Activated CD4-positive, alpha-beta T cell treated with anti-CD3 and anti-CD28 coated beads, Interleukin-2, amount 10 ng/mL, durations not matched to agents 7 days and 5 days (primary cell): ENCODE measurements at regions not wholly inside any gene's neighbourhood (a gene's known extent, or its start where the extent isn't known, plus 50 kb on each side); places are given as distances from the start of the nearest gene placed in this dataset.

ENCODE experiments used
- CTCF ChIA-PET: fragments of 350-600 bp; sonication (Branson Sonifier 250); formaldehyde crosslinking; loops from one replicate; lab custom pipeline; 2021; ENCODE audit warnings: antibody characterized with exemption; lab: Charles Lee
- POLR2A ChIA-PET: fragments of 350-600 bp; sonication (Branson Sonifier 250); formaldehyde crosslinking; loops from one replicate; lab custom pipeline; 2021; ENCODE audit warnings: antibody characterized with exemption; lab: Charles Lee
- DNase-seq: peaks from one replicate; pipeline ENCODE4 v3.0.0-alpha.2; 2020
- H3K27ac Mint-ChIP-seq: one replicate; pipeline ENCODE4 v1.8.0; 2021; ENCODE audit warnings: mild to moderate bottlenecking, moderate library complexity, mixed read lengths
- H3K27me3 Mint-ChIP-seq: one replicate; pipeline ENCODE4 v1.8.0; 2021; ENCODE audit warnings: mixed read lengths
- H3K36me3 Mint-ChIP-seq: one replicate; pipeline ENCODE4 v1.8.0; 2021; ENCODE audit warnings: low read depth, mixed read lengths
- H3K4me1 Mint-ChIP-seq: one replicate; pipeline ENCODE4 v1.8.0; 2021; ENCODE audit warnings: mixed read lengths
- H3K4me3 Mint-ChIP-seq: one replicate; pipeline ENCODE4 v1.8.0; 2021; ENCODE audit warnings: mild to moderate bottlenecking, moderate library complexity, mixed read lengths
- H3K9me3 Mint-ChIP-seq: one replicate; pipeline ENCODE4 v1.8.0; 2021; ENCODE audit warnings: mixed read lengths

DNA sequence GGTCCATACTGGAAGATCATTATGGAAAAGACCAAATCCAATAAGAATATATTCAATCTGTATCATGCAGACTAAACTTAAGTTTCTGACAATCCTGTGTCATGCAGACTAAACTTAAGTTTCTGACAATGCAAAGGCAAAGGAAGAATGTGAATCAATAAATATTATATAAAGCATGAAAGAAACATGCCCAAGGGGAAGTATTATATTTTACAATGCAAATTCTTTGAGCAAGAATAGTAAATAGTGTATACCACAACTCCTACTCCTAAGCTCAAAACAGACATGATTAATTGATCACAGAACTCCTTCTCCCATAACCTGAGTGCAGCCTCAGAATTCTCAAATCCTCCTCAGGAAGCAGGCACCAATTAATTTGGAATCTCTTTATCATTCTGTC is 71.3 kb upstream of the BDNF start:
- POLR2A ChIA-PET = no interaction called here
- no peak for DNase-seq
- Mint-ChIP-seq H3K27ac (no peak overlapping the region), H3K4me3 (no peak overlapping the region), H3K4me1 (no peaks in the 10 kb centered on the region), H3K9me3 (no peaks in the 10 kb centered on the region), H3K27me3 (no peaks in the 10 kb centered on the region), H3K36me3 (no peaks in the 10 kb centered on the region)
- CTCF ChIA-PET = no interaction called here

DNA sequence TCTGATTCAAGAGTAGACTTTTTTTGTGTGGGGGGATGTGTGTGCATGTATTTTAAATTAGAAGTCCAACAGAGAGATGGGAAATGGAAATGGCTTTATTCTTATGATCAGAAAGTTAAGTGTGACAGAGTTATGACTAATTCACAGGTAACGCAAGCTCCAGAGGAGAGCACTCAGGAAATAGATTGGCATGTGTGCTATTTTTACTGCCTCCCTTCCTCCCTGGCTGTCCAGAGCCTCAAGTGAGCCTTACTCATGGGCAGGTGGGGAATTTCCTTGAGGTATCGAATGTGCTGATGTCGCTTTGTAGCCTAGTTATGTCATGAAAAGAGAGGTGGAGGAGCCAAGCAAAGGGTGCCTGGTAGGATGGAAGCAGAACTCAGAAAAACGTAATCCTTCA is 70.3 kb upstream of the BDNF start:
- DNase-seq = no peak
- H3K4me1 Mint-ChIP-seq = no peaks in the 10 kb centered on the region
- no peaks in the 10 kb centered on the region for H3K36me3 Mint-ChIP-seq
- ChIA-PET CTCF (no interaction called here), POLR2A (no interaction called here)
- H3K9me3 Mint-ChIP-seq = no peaks in the 10 kb centered on the region
- no peaks in the 10 kb centered on the region for H3K27me3 Mint-ChIP-seq
- no peak overlapping the region for H3K4me3 Mint-ChIP-seq
- H3K27ac Mint-ChIP-seq = no peak overlapping the region

DNA sequence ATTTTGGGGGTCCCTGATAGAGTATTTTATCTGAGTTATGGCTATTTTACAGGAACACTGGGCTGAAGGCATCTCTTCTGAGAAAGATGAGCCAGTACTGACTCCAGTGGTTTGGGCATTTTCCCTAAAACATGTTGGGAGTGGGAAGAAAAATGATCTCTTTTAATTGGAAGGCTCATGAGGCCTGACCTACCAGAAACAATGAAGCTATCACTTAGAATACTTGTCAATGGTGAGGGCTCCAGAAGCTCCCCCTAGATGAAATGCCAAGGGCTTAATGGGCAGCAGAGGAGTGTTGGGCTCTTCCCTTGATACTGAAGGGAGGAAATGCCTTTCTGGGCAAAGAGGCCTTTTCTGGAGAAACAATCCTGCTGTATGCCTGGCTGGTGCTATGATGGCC is 63.5 kb upstream of the BDNF start:
- Mint-ChIP-seq H3K4me1 (no peaks in the 10 kb centered on the region), H3K36me3 (no peaks in the 10 kb centered on the region), H3K9me3 (no peaks in the 10 kb centered on the region), H3K4me3 (no peak overlapping the region), H3K27me3 (no peaks in the 10 kb centered on the region), H3K27ac (no peak overlapping the region)
- no peak for DNase-seq
- POLR2A ChIA-PET = no interaction called here
- CTCF ChIA-PET = no interaction called here

DNA sequence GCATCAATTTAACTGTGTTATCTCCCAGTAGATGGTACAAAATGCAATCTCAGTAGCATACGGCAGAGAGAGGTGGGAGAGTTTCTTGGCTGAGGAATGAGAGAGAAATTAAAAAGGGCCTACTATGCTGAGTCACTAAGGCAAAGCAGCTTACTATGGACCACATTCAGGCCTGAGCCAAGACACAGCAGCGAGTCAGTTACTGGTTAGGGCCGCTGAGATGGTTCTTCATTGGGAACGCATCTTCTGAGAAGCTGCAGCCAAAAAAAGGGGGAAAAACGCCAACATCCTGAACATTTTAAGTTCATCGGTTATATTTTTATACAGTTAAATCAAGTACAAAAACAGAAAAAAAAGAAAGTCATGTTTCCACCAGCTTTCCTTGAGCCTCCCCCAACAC is 61.1 kb upstream of the BDNF start:
- Mint-ChIP-seq H3K36me3 (no peaks in the 10 kb centered on the region), H3K4me3 (no peak overlapping the region), H3K27me3 (no peaks in the 10 kb centered on the region), H3K9me3 (no peaks in the 10 kb centered on the region), H3K4me1 (no peaks in the 10 kb centered on the region), H3K27ac (no peak overlapping the region)
- POLR2A ChIA-PET = no interaction called here
- DNase-seq = no peak
- CTCF ChIA-PET = no interaction called here

DNA sequence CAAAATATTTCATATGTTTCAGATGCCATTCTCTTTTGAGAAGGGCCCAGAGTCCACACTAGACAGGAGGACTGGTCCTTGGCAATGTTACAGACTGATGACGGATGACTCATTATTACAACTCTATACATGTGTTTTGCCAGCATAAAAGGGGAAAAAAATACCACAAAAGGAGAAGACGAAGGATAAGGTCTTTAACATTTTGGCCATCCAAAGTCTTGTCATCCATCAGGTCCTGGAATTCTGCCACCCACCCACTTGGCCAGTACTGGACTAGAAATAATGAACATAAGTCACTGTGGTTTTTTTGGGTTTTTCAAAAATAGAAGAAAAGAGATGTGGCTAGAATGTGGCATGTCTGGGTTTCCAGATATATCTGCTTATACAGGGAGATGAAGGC is 57.7 kb upstream of the BDNF start:
- Mint-ChIP-seq H3K27ac (no peak overlapping the region), H3K36me3 (no peaks in the 10 kb centered on the region), H3K4me3 (no peak overlapping the region), H3K9me3 (no peaks in the 10 kb centered on the region), H3K4me1 (no peaks in the 10 kb centered on the region), H3K27me3 (no peaks in the 10 kb centered on the region)
- DNase-seq = no peak
- ChIA-PET POLR2A (no interaction called here), CTCF (interaction anchor here (0.7 kb wide), 1 partner anchor 631 kb away, joined by 3 read pairs; no protein-coding TSS in a partner anchor)

DNA sequence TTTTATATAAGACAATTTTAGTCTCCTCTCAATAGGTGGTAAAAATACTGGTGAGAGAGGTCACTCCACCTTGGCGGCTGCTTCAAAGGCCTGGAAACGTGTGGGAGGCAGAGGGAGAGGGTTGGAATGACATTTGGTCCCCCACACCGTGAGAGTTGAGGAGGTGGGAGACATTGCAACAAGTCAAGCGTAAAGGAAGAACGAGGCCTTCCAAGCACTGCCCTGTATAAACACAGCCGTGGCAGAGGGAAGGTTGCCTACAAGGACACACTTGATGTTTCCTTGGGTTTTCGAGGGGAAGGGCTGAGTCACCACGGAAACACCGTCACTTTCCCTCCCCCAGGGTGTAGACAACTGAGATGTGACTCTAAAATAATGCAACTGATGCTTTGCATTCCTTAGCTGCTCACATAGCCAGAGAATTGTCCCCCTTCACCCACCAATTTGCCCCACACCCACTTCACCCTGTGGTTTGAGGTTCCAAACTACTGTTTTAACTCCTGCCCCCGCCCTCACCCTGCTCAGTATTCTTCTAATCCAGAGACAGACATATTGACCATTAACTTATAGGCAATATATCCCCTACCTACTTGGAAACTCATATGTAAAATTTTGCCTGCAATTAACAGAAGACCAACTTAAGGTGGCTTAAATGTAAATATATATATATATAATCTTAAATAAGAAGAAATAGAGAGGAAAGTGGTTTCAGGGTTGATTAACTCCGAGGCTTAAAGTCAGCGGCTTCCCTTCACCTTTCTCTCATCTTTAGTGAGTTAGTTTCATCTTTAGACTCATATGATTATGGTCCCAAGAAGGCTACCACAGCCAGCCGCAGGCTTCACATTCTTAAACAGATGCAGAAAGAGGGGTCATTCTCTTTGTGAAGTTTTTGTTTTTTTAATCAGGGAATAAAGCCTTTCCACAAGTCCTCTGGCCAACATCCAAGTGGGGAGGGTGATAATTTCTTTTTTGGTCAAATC is 54.1 kb upstream of the BDNF start:
- no peak for DNase-seq
- Mint-ChIP-seq H3K4me3 (no peak overlapping the region), H3K27ac (no peak overlapping the region), H3K4me1 (no peaks in the 10 kb centered on the region), H3K36me3 (no peaks in the 10 kb centered on the region), H3K27me3 (no peaks in the 10 kb centered on the region), H3K9me3 (no peaks in the 10 kb centered on the region)
- ChIA-PET CTCF (no interaction called here), POLR2A (no interaction called here)
